IMR-90 (cell line): ENCODE measurements at regions not wholly inside any gene's neighbourhood (a gene's known extent, or its start where the extent isn't known, plus 50 kb on each side); places are given as distances from the start of the nearest gene placed in this dataset.

Experiments used
- ATAC-seq: fragments of 200-7000 bp; cut with Tn5 transposase; 2 replicates; pipeline ENCODE4 v1.9.1; 2020; ENCODE audit warnings: low read depth, mild to moderate bottlenecking, moderate library complexity
- BruUV-seq: library from RNA; stranded (reverse); fragments of 400-500 nt; replicated peaks from 2 replicates; lab custom pipeline; 2021; lab: Mats Ljungman, UMichigan
- CTCF ChIA-PET: fragments of 300-600 bp; formaldehyde crosslinking; extraction: SDS; loops from one replicate; lab custom pipeline; 2021; ENCODE audit warnings: antibody characterized with exemption; lab: Yijun Ruan, JAX
- POLR2A ChIA-PET: fragments of 300-600 bp; sonication (Branson Sonifier 250); formaldehyde crosslinking; loops from one replicate; lab custom pipeline; 2022; ENCODE audit warnings: antibody characterized with exemption; ENCODE audit not compliant: unreplicated experiment; lab: Charles Lee
- DNase-seq: peaks from one replicate; pipeline ENCODE4 v3.0.0; 2013
- H2AFZ ChIP-seq: replicated peaks from 2 replicates; pipeline ENCODE3; 2013; ENCODE audit warnings: low read length, mild to moderate bottlenecking; ENCODE audit not compliant: poor library complexity
- H2AK5ac ChIP-seq: 2 replicates; pipeline ENCODE4 v1.6.1; 2013; ENCODE audit warnings: low read depth, low read length, inconsistent platforms
- H2AK9ac ChIP-seq: replicated peaks from 2 replicates; pipeline ENCODE3; 2013; ENCODE audit warnings: mild to moderate bottlenecking, low read depth, low read length, moderate library complexity; ENCODE audit not compliant: poor library complexity
- H2BK120ac ChIP-seq: 2 replicates; pipeline ENCODE4 v1.6.1; 2013; ENCODE audit warnings: low read depth, low read length, inconsistent platforms
- H2BK15ac ChIP-seq: 3 replicates; pipeline ENCODE4 v1.6.1; 2013; ENCODE audit warnings: low read depth, low read length, inconsistent platforms
- H2BK20ac ChIP-seq: 2 replicates; pipeline ENCODE4 v1.6.1; 2013; ENCODE audit warnings: low read depth, mild to moderate bottlenecking, inconsistent platforms, low read length, moderate library complexity
- H2BK5ac ChIP-seq: 2 replicates; pipeline ENCODE4 v1.6.1; 2013; ENCODE audit warnings: mild to moderate bottlenecking, low read depth, low read length, inconsistent platforms; ENCODE audit not compliant: poor library complexity, severe bottlenecking
- H3K14ac ChIP-seq: replicated peaks from 2 replicates; pipeline ENCODE4 v1.6.1; 2013; ENCODE audit warnings: low read depth, low read length, inconsistent platforms
- H3K18ac ChIP-seq: 2 replicates; pipeline ENCODE4 v1.6.1; 2013; ENCODE audit warnings: low read depth, low read length, control low read depth
- H3K23ac ChIP-seq: 2 replicates; pipeline ENCODE4 v1.6.1; 2013; ENCODE audit warnings: low read depth, low read length, inconsistent platforms
- H3K27ac ChIP-seq: 2 replicates; pipeline ENCODE4 v1.5.1; 2013; ENCODE audit warnings: mild to moderate bottlenecking, control low read depth, low read length; ENCODE audit not compliant: insufficient read depth
- H3K27me3 ChIP-seq: 2 replicates; pipeline ENCODE4 v1.6.1; 2013; ENCODE audit warnings: low read length; ENCODE audit not compliant: control insufficient read depth, insufficient read depth
- H3K36me3 ChIP-seq: 2 replicates; pipeline ENCODE4 v1.6.1; 2013; ENCODE audit warnings: low read length, mixed read lengths; ENCODE audit not compliant: control insufficient read depth, insufficient read depth
- H3K4ac ChIP-seq: 2 replicates; pipeline ENCODE4 v1.6.1; 2013; ENCODE audit warnings: low read depth, low read length, inconsistent platforms
- H3K4me1 ChIP-seq: 2 replicates; pipeline ENCODE4 v1.6.1; 2013; ENCODE audit warnings: low read length, mixed read lengths; ENCODE audit not compliant: control insufficient read depth, insufficient read depth
- H3K4me2 ChIP-seq: 2 replicates; pipeline ENCODE4 v1.6.1; 2013; ENCODE audit warnings: low read depth, mild to moderate bottlenecking, control low read depth, low read length, moderate library complexity
- H3K4me3 ChIP-seq: 2 replicates; pipeline ENCODE4 v1.5.1; 2013; ENCODE audit warnings: low read depth, mild to moderate bottlenecking, control low read depth, low read length, moderate library complexity; ENCODE audit not compliant: insufficient read depth
- H3K56ac ChIP-seq: 2 replicates; pipeline ENCODE4 v1.6.1; 2013; ENCODE audit warnings: low read length, inconsistent platforms; ENCODE audit not compliant: insufficient read depth; ENCODE audit errors: extremely low read depth
- H3K79me1 ChIP-seq, 2 experiments: 2 replicates each; pipeline ENCODE4 v1.6.1; 2013; ENCODE audit warnings: low read length in 2 of 2, inconsistent platforms in 1 of 2, low read depth in 1 of 2
- H3K9ac ChIP-seq: 2 replicates; pipeline ENCODE4 v1.6.1; 2013; ENCODE audit warnings: low read depth, low read length, control low read depth
- H3K9me1 ChIP-seq: 2 replicates; pipeline ENCODE4 v1.6.1; 2013; ENCODE audit warnings: low read length, inconsistent platforms; ENCODE audit not compliant: insufficient read depth
- H3K9me3 ChIP-seq: 2 replicates; pipeline ENCODE4 v1.6.1; 2013; ENCODE audit warnings: low read length; ENCODE audit not compliant: control insufficient read depth, insufficient read depth
- H4K20me1 ChIP-seq: 2 replicates; pipeline ENCODE4 v1.6.1; 2013; ENCODE audit warnings: low read length, inconsistent platforms; ENCODE audit not compliant: insufficient read depth
- H4K5ac ChIP-seq: 2 replicates; pipeline ENCODE4 v1.6.1; 2013; ENCODE audit warnings: mild to moderate bottlenecking, low read depth, low read length, control low read depth
- H4K8ac ChIP-seq, 2 experiments: 2 replicates each; pipeline ENCODE4 v1.6.1; 2013; ENCODE audit warnings: low read depth in 2 of 2, low read length in 2 of 2, control low read depth in 1 of 2, inconsistent platforms in 1 of 2
- H4K91ac ChIP-seq: 2 replicates; pipeline ENCODE4 v1.6.1; 2013; ENCODE audit warnings: low read depth, low read length, inconsistent platforms; ENCODE audit not compliant: insufficient read depth
- BHLHE40 ChIP-seq: fragments of 150-350 bp; IDR thresholded peaks from 2 replicates; pipeline ENCODE4 v1.6.1; 2016; ENCODE audit warnings: mild to moderate bottlenecking, low read depth, low read length
- RAD21 ChIP-seq: IDR thresholded peaks from 2 replicates; pipeline ENCODE4 v1.6.1; 2012; ENCODE audit warnings: low read length, improper control_type of control experiment
- USF2 ChIP-seq: fragments of 150-350 bp; IDR thresholded peaks from 2 replicates; pipeline ENCODE4 v1.6.1; 2017; ENCODE audit warnings: mild to moderate bottlenecking, antibody characterized with exemption, low read length, low read depth
- WGBS, 2 experiments: methylation state at CpG; one replicate each; pipeline versions ENCODE4 v1.1.5 to v1.1.7; 2013; ENCODE audit warnings: missing lambda C conversion rate in 2 of 2; ENCODE audit not compliant: insufficient read length in 1 of 2; ENCODE audit errors: extremely low coverage in 2 of 2; 5-methylcytosine and 5-hydroxymethylcytosine counted together
- dilution Hi-C: fragments of 300-500 bp; cut with HindIII; formaldehyde crosslinking; loops from one replicate; pipeline ENCODE4 v1.14.3; 2018; ENCODE audit warnings: low sequenced_read_pairs; ENCODE audit not compliant: unreplicated experiment
- in situ Hi-C: fragments of 300-500 bp; cut with MboI; formaldehyde crosslinking; loops from 3 replicates; pipeline ENCODE4 v1.14.3; 2019; ENCODE audit warnings: low sequenced_read_pairs, inconsistent platforms, mixed read lengths
- intact Hi-C: fragments of 100-400 bp; cut with micrococcal nuclease; formaldehyde crosslinking; loops from 2 replicates; pipeline ENCODE4 v1.10.0; 2022

DNA sequence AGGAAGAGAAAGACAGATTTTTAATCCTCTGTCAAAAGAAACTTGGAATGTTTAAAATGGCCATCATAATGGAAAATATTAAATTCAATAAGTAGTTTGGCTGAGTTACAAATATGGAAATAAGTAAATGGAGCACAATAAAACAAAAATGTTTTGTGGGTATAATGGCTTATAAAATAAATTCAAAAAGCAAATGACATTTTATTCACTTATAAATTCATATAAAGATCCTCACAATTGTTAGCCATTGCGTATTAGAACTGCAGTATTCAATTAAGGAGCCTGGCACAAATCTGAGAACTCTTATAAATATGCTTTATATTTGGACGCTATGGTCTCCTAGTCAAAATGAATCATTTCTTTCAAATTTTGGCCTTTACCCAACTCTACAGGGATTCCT is 339.0 kb upstream of the PABPC4L start:
- Histone ChIP-seq H3K79me1 (no peaks in the 10 kb centered on the region), H2BK15ac (no peak overlapping the region), H4K5ac (no peak overlapping the region), H3K9me3 (peaks cover 6% of the 10 kb centered on the region; the same call in 1 of the 2 replicates), H4K8ac (no peak overlapping the region), H3K4me1 (no peaks in the 10 kb centered on the region), H2AFZ (no peak overlapping the region), H3K27me3 (no peaks in the 10 kb centered on the region), H3K4me3 (no peak overlapping the region), H3K14ac (no peak overlapping the region), H3K4ac (no peak overlapping the region), H3K18ac (no peak overlapping the region), H2AK5ac (no peak overlapping the region), H3K36me3 (no peaks in the 10 kb centered on the region), H3K56ac (no peak overlapping the region), H2BK5ac (no peak overlapping the region), H3K4me2 (no peak overlapping the region), H4K20me1 (no peaks in the 10 kb centered on the region), H4K91ac (no peak overlapping the region), H2AK9ac (no peak overlapping the region), H2BK120ac (no peak overlapping the region), H2BK20ac (no peak overlapping the region), H3K23ac (no peak overlapping the region), H3K9ac (no peak overlapping the region), H3K27ac (no peak overlapping the region), H3K9me1 (no peaks in the 10 kb centered on the region)
- CTCF ChIA-PET, result no interaction called here
- in situ Hi-C loops, result no loop called here
- no peak for TF ChIP-seq USF2
- TF ChIP-seq BHLHE40, result no peak
- TF ChIP-seq RAD21, result no peak
- no TSS peak for BruUV-seq
- dilution Hi-C loops, result no loop called here
- DNase-seq (no peak), ATAC-seq (no peak)
- whole genome bisulfite sequencing, 2 experiments, result no CpG with 5 or more reads among the region's 2 CpGs
- POLR2A ChIA-PET, result no interaction called here
- intact Hi-C loops, result no loop called here
